OCI-LY7 (cell line): ENCODE measurements at regions not wholly inside any gene's neighbourhood (a gene's known extent, or its start where the extent isn't known, plus 50 kb on each side); places are given as distances from the start of the nearest gene placed in this dataset.

ENCODE experiments used
- EZH2phosphoT487 ChIP-seq: fragments of 200-600 bp; sonication (generic); IDR thresholded peaks from 2 replicates; pipeline ENCODE4 v1.6.1; 2018; ENCODE audit warnings: low read depth, borderline replicate concordance, mild to moderate bottlenecking, mixed run types, antibody characterized with exemption, low read length, moderate library complexity, mixed read lengths
- TF ChIP-seq, protein P1 (sequence below): fragments of 200-600 bp; sonication (generic); conservative IDR thresholded peaks from 2 replicates; pipeline ENCODE4 v1.5.1; 2014; ENCODE audit warnings: mild to moderate bottlenecking, antibody characterized with exemption, low read length, moderate library complexity, mixed read lengths

DNA sequence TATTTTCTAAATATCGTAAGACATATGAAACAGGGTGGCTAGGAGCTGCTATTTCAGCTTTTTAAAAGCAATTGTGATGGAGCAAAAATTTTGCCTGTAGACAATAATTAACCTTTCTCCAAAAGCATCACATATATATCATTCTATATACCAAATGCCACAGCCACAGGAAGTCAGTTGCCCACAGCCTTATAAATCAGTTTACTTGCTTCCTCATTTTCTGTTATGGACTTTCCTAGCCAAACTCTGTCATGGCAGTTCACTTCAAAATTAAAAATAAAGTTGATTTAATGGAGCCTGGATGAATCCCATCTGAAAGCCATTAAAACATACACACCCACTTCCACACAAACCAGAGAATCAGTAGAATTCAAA is 93.4 kb upstream of the NHSL1 start:
- TF ChIP-seq, protein P1, sequence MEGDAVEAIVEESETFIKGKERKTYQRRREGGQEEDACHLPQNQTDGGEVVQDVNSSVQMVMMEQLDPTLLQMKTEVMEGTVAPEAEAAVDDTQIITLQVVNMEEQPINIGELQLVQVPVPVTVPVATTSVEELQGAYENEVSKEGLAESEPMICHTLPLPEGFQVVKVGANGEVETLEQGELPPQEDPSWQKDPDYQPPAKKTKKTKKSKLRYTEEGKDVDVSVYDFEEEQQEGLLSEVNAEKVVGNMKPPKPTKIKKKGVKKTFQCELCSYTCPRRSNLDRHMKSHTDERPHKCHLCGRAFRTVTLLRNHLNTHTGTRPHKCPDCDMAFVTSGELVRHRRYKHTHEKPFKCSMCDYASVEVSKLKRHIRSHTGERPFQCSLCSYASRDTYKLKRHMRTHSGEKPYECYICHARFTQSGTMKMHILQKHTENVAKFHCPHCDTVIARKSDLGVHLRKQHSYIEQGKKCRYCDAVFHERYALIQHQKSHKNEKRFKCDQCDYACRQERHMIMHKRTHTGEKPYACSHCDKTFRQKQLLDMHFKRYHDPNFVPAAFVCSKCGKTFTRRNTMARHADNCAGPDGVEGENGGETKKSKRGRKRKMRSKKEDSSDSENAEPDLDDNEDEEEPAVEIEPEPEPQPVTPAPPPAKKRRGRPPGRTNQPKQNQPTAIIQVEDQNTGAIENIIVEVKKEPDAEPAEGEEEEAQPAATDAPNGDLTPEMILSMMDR, result no peak
- TF ChIP-seq EZH2phosphoT487, result no peak
